IMR-90 (cell line): ENCODE measurements at regions not wholly inside any gene's neighbourhood (a gene's known extent, or its start where the extent isn't known, plus 50 kb on each side); places are given as distances from the start of the nearest gene placed in this dataset.

Experiments used
- ATAC-seq: fragments of 200-7000 bp; cut with Tn5 transposase; 2 replicates; pipeline ENCODE4 v1.9.1; 2020; ENCODE audit warnings: low read depth, mild to moderate bottlenecking, moderate library complexity
- BruUV-seq: library from RNA; stranded (reverse); fragments of 400-500 nt; replicated peaks from 2 replicates; lab custom pipeline; 2021; lab: Mats Ljungman, UMichigan
- CTCF ChIA-PET: fragments of 300-600 bp; formaldehyde crosslinking; extraction: SDS; loops from one replicate; lab custom pipeline; 2021; ENCODE audit warnings: antibody characterized with exemption; lab: Yijun Ruan, JAX
- POLR2A ChIA-PET: fragments of 300-600 bp; sonication (Branson Sonifier 250); formaldehyde crosslinking; loops from one replicate; lab custom pipeline; 2022; ENCODE audit warnings: antibody characterized with exemption; ENCODE audit not compliant: unreplicated experiment; lab: Charles Lee
- DNase-seq: peaks from one replicate; pipeline ENCODE4 v3.0.0; 2013
- H2AFZ ChIP-seq: replicated peaks from 2 replicates; pipeline ENCODE3; 2013; ENCODE audit warnings: low read length, mild to moderate bottlenecking; ENCODE audit not compliant: poor library complexity
- H2AK5ac ChIP-seq: 2 replicates; pipeline ENCODE4 v1.6.1; 2013; ENCODE audit warnings: low read depth, low read length, inconsistent platforms
- H2AK9ac ChIP-seq: replicated peaks from 2 replicates; pipeline ENCODE3; 2013; ENCODE audit warnings: mild to moderate bottlenecking, low read depth, low read length, moderate library complexity; ENCODE audit not compliant: poor library complexity
- H2BK120ac ChIP-seq: 2 replicates; pipeline ENCODE4 v1.6.1; 2013; ENCODE audit warnings: low read depth, low read length, inconsistent platforms
- H2BK15ac ChIP-seq: 3 replicates; pipeline ENCODE4 v1.6.1; 2013; ENCODE audit warnings: low read depth, low read length, inconsistent platforms
- H2BK20ac ChIP-seq: 2 replicates; pipeline ENCODE4 v1.6.1; 2013; ENCODE audit warnings: low read depth, mild to moderate bottlenecking, inconsistent platforms, low read length, moderate library complexity
- H2BK5ac ChIP-seq: 2 replicates; pipeline ENCODE4 v1.6.1; 2013; ENCODE audit warnings: mild to moderate bottlenecking, low read depth, low read length, inconsistent platforms; ENCODE audit not compliant: poor library complexity, severe bottlenecking
- H3K14ac ChIP-seq: replicated peaks from 2 replicates; pipeline ENCODE4 v1.6.1; 2013; ENCODE audit warnings: low read depth, low read length, inconsistent platforms
- H3K18ac ChIP-seq: 2 replicates; pipeline ENCODE4 v1.6.1; 2013; ENCODE audit warnings: low read depth, low read length, control low read depth
- H3K23ac ChIP-seq: 2 replicates; pipeline ENCODE4 v1.6.1; 2013; ENCODE audit warnings: low read depth, low read length, inconsistent platforms
- H3K27ac ChIP-seq: 2 replicates; pipeline ENCODE4 v1.5.1; 2013; ENCODE audit warnings: mild to moderate bottlenecking, control low read depth, low read length; ENCODE audit not compliant: insufficient read depth
- H3K27me3 ChIP-seq: 2 replicates; pipeline ENCODE4 v1.6.1; 2013; ENCODE audit warnings: low read length; ENCODE audit not compliant: control insufficient read depth, insufficient read depth
- H3K36me3 ChIP-seq: 2 replicates; pipeline ENCODE4 v1.6.1; 2013; ENCODE audit warnings: low read length, mixed read lengths; ENCODE audit not compliant: control insufficient read depth, insufficient read depth
- H3K4ac ChIP-seq: 2 replicates; pipeline ENCODE4 v1.6.1; 2013; ENCODE audit warnings: low read depth, low read length, inconsistent platforms
- H3K4me1 ChIP-seq: 2 replicates; pipeline ENCODE4 v1.6.1; 2013; ENCODE audit warnings: low read length, mixed read lengths; ENCODE audit not compliant: control insufficient read depth, insufficient read depth
- H3K4me2 ChIP-seq: 2 replicates; pipeline ENCODE4 v1.6.1; 2013; ENCODE audit warnings: low read depth, mild to moderate bottlenecking, control low read depth, low read length, moderate library complexity
- H3K4me3 ChIP-seq: 2 replicates; pipeline ENCODE4 v1.5.1; 2013; ENCODE audit warnings: low read depth, mild to moderate bottlenecking, control low read depth, low read length, moderate library complexity; ENCODE audit not compliant: insufficient read depth
- H3K56ac ChIP-seq: 2 replicates; pipeline ENCODE4 v1.6.1; 2013; ENCODE audit warnings: low read length, inconsistent platforms; ENCODE audit not compliant: insufficient read depth; ENCODE audit errors: extremely low read depth
- H3K79me1 ChIP-seq, 2 experiments: 2 replicates each; pipeline ENCODE4 v1.6.1; 2013; ENCODE audit warnings: low read length in 2 of 2, inconsistent platforms in 1 of 2, low read depth in 1 of 2
- H3K9ac ChIP-seq: 2 replicates; pipeline ENCODE4 v1.6.1; 2013; ENCODE audit warnings: low read depth, low read length, control low read depth
- H3K9me1 ChIP-seq: 2 replicates; pipeline ENCODE4 v1.6.1; 2013; ENCODE audit warnings: low read length, inconsistent platforms; ENCODE audit not compliant: insufficient read depth
- H3K9me3 ChIP-seq: 2 replicates; pipeline ENCODE4 v1.6.1; 2013; ENCODE audit warnings: low read length; ENCODE audit not compliant: control insufficient read depth, insufficient read depth
- H4K20me1 ChIP-seq: 2 replicates; pipeline ENCODE4 v1.6.1; 2013; ENCODE audit warnings: low read length, inconsistent platforms; ENCODE audit not compliant: insufficient read depth
- H4K5ac ChIP-seq: 2 replicates; pipeline ENCODE4 v1.6.1; 2013; ENCODE audit warnings: mild to moderate bottlenecking, low read depth, low read length, control low read depth
- H4K8ac ChIP-seq, 2 experiments: 2 replicates each; pipeline ENCODE4 v1.6.1; 2013; ENCODE audit warnings: low read depth in 2 of 2, low read length in 2 of 2, control low read depth in 1 of 2, inconsistent platforms in 1 of 2
- H4K91ac ChIP-seq: 2 replicates; pipeline ENCODE4 v1.6.1; 2013; ENCODE audit warnings: low read depth, low read length, inconsistent platforms; ENCODE audit not compliant: insufficient read depth
- BHLHE40 ChIP-seq: fragments of 150-350 bp; IDR thresholded peaks from 2 replicates; pipeline ENCODE4 v1.6.1; 2016; ENCODE audit warnings: mild to moderate bottlenecking, low read depth, low read length
- CEBPB ChIP-seq: IDR thresholded peaks from 2 replicates; pipeline ENCODE4 v1.6.1; 2012; ENCODE audit warnings: low read depth, low read length, improper control_type of control experiment
- CHD1 ChIP-seq: IDR thresholded peaks from 2 replicates; pipeline ENCODE4 v1.6.1; 2012; ENCODE audit warnings: low read depth, low read length, improper control_type of control experiment
- CTCF ChIP-seq: conservative IDR thresholded peaks from 2 replicates; pipeline ENCODE4 v1.5.1; 2012; ENCODE audit warnings: mild to moderate bottlenecking, low read depth, low read length, improper control_type of control experiment
- ELK1 ChIP-seq: fragments of 150-350 bp; IDR thresholded peaks from 2 replicates; pipeline ENCODE4 v1.6.1; 2016; ENCODE audit warnings: low read depth, mild to moderate bottlenecking, low read length, moderate library complexity, borderline replicate concordance
- FOS ChIP-seq: fragments of 150-350 bp; IDR thresholded peaks from 2 replicates; pipeline ENCODE4 v1.6.1; 2016; ENCODE audit warnings: low read depth, low read length
- MAFK ChIP-seq: IDR thresholded peaks from 2 replicates; pipeline ENCODE4 v1.6.1; 2012; ENCODE audit warnings: low read depth, low read length, improper control_type of control experiment
- MAZ ChIP-seq: IDR thresholded peaks from 2 replicates; pipeline ENCODE4 v1.6.1; 2012; ENCODE audit warnings: low read depth, mild to moderate bottlenecking, low read length, improper control_type of control experiment, moderate library complexity, borderline replicate concordance
- MXI1 ChIP-seq: IDR thresholded peaks from 2 replicates; pipeline ENCODE4 v1.6.1; 2012; ENCODE audit warnings: low read depth, mild to moderate bottlenecking, low read length, moderate library complexity, borderline replicate concordance
- NFE2L2 ChIP-seq: fragments of 150-350 bp; IDR thresholded peaks from 2 replicates; pipeline ENCODE4 v1.6.1; 2016; ENCODE audit warnings: low read depth, mild to moderate bottlenecking, low read length
- POLR2A ChIP-seq: IDR thresholded peaks from 2 replicates; pipeline ENCODE4 v1.6.1; 2012; ENCODE audit warnings: mild to moderate bottlenecking, low read depth, low read length
- RAD21 ChIP-seq: IDR thresholded peaks from 2 replicates; pipeline ENCODE4 v1.6.1; 2012; ENCODE audit warnings: low read length, improper control_type of control experiment
- RCOR1 ChIP-seq: IDR thresholded peaks from 2 replicates; pipeline ENCODE4 v1.6.1; 2012; ENCODE audit warnings: mild to moderate bottlenecking, low read length, improper control_type of control experiment; ENCODE audit not compliant: insufficient replicate concordance
- RFX5 ChIP-seq: IDR thresholded peaks from 2 replicates; pipeline ENCODE4 v1.8.0; 2012; ENCODE audit warnings: low read depth, mild to moderate bottlenecking, low read length, moderate library complexity
- SMC3 ChIP-seq: fragments of 150-350 bp; IDR thresholded peaks from 2 replicates; pipeline ENCODE4 v1.6.1; 2016; ENCODE audit warnings: low read depth, mild to moderate bottlenecking, antibody characterized with exemption, low read length, moderate library complexity
- USF2 ChIP-seq: fragments of 150-350 bp; IDR thresholded peaks from 2 replicates; pipeline ENCODE4 v1.6.1; 2017; ENCODE audit warnings: mild to moderate bottlenecking, antibody characterized with exemption, low read length, low read depth
- WGBS, 2 experiments: methylation state at CpG; one replicate each; pipeline versions ENCODE4 v1.1.5 to v1.1.7; 2013; ENCODE audit warnings: missing lambda C conversion rate in 2 of 2; ENCODE audit not compliant: insufficient read length in 1 of 2; ENCODE audit errors: extremely low coverage in 2 of 2; 5-methylcytosine and 5-hydroxymethylcytosine counted together
- dilution Hi-C: fragments of 300-500 bp; cut with HindIII; formaldehyde crosslinking; loops from one replicate; pipeline ENCODE4 v1.14.3; 2018; ENCODE audit warnings: low sequenced_read_pairs; ENCODE audit not compliant: unreplicated experiment
- in situ Hi-C: fragments of 300-500 bp; cut with MboI; formaldehyde crosslinking; loops from 3 replicates; pipeline ENCODE4 v1.14.3; 2019; ENCODE audit warnings: low sequenced_read_pairs, inconsistent platforms, mixed read lengths
- intact Hi-C: fragments of 100-400 bp; cut with micrococcal nuclease; formaldehyde crosslinking; loops from 2 replicates; pipeline ENCODE4 v1.10.0; 2022

- Histone ChIP-seq H4K8ac (no peak overlapping the region), H2BK20ac (no peak overlapping the region), H2AK5ac (no peak overlapping the region), H2AFZ (no peak overlapping the region), H3K56ac (no peak overlapping the region), H3K23ac (no peak overlapping the region), H3K9me1 (no peaks in the 10 kb centered on the region), H2AK9ac (no peak overlapping the region), H3K36me3 (no peaks in the 10 kb centered on the region), H2BK120ac (no peak overlapping the region), H2BK15ac (no peak overlapping the region), H3K4me1 (peaks cover 9% of the 10 kb centered on the region), H3K4ac (no peak overlapping the region), H3K18ac (peak overlapping the region; percentile 64; the same call in 1 of the 2 replicates), H3K14ac (no peak overlapping the region), H2BK5ac (no peak overlapping the region), H3K4me2 (no peak overlapping the region), H3K79me1 (no peaks in the 10 kb centered on the region), H4K5ac (no peak overlapping the region), H3K4me3 (no peak overlapping the region), H3K9ac (no peak overlapping the region), H4K91ac (no peak overlapping the region), H3K9me3 (no peaks in the 10 kb centered on the region), H3K27ac (no peak overlapping the region), H3K27me3 (no peaks in the 10 kb centered on the region), H4K20me1 (no peaks in the 10 kb centered on the region)
- dilution Hi-C loops (no loop called here), in situ Hi-C loops (no loop called here), intact Hi-C loops (loop anchor here (10.0 kb wide), 1 partner anchor 60 kb away; no protein-coding TSS in a partner anchor)
- CTCF ChIA-PET, result no interaction called here
- DNase-seq, result peak; percentile 74
- POLR2A ChIA-PET, result no interaction called here
- no TSS peak for BruUV-seq
- peak; percentile 85 for ATAC-seq
- WGBS, 2 experiments, result no CpG with 5 or more reads among the region's 1 CpG
- TF ChIP-seq ELK1 (no peak), FOS (no peak), RFX5 (no peak), MAZ (no peak), RCOR1 (no peak), POLR2A (no peak), SMC3 (no peak), RAD21 (no peak), NFE2L2 (no peak), CHD1 (no peak), MAFK (no peak), CTCF (no peak), CEBPB (no peak), USF2 (no peak), MXI1 (no peak), BHLHE40 (no peak)
These were observed 276.2 kb upstream of the SEMA3C start for GRCh38 chr7:81195033-81195432.
